ENCODE measurements at regions not wholly inside any gene's neighbourhood (a gene's known extent, or its start where the extent isn't known, plus 50 kb on each side); places are given as distances from the start of the nearest gene placed in this dataset.

DNA sequence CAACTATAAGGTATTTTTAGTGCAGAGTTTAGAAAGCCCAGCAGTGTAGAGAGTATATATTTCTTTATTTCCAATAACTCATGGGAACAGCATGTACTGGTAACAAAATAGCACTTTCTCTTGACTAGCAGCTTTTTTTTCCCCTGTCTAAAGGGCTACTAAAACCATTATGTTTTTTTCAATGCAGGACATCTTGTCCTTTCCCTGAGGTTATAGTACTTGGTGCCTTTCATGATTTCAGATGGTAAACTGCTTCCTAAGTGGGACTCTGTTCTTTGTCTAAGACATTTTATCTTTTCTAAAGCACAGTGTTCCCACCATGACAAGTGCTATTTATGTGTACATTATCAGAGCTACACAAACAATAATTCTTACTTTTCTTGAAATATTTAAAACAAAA is 122.3 kb downstream of the SLC24A2 start:
- Histone ChIP-seq H3K27me3 (replicated peaks; ENCODE audit: insufficient read depth, low read length) (no peaks in the 10 kb centered on the region), H3K9me2 (replicated peaks; ENCODE audit: insufficient read depth, low read length) (no peaks in the 10 kb centered on the region), H3K4me2 (ENCODE audit: low read depth, low read length) (no peak overlapping the region), H3K9ac (ENCODE audit: low read length) (no peak overlapping the region), H2AFZ (ENCODE audit: low read length) (no peak overlapping the region), H3K79me2 (ENCODE audit: low read length) (no peaks in the 10 kb centered on the region), H3F3A (ENCODE audit: insufficient read depth, low read length) (no peaks in the 10 kb centered on the region), H3K36me3 (replicated peaks; ENCODE audit: insufficient read depth, low read length) (no peaks in the 10 kb centered on the region), H3K4me3 (ENCODE audit: low read length) (no peak overlapping the region), H3K9me3 (replicated peaks; ENCODE audit: insufficient read depth, low read length) (no peaks in the 10 kb centered on the region), H3K4me1 (ENCODE audit: low read length) (peaks cover 4% of the 10 kb centered on the region; the same call in 1 of the 2 replicates), H4K20me1 (ENCODE audit: insufficient read depth, low read length) (no peaks in the 10 kb centered on the region), H3K27ac (ENCODE audit: low read length) (no peak overlapping the region)
- TF ChIP-seq EZH2phosphoT487 (IDR thresholded peaks at IDR 0.05; ENCODE audit: low read length) (no peak), EZH2 (optimal IDR thresholded peaks at IDR 0.05; ENCODE audit: low read depth, low read length) (no peak)
- TF ChIP-seq, protein P1, sequence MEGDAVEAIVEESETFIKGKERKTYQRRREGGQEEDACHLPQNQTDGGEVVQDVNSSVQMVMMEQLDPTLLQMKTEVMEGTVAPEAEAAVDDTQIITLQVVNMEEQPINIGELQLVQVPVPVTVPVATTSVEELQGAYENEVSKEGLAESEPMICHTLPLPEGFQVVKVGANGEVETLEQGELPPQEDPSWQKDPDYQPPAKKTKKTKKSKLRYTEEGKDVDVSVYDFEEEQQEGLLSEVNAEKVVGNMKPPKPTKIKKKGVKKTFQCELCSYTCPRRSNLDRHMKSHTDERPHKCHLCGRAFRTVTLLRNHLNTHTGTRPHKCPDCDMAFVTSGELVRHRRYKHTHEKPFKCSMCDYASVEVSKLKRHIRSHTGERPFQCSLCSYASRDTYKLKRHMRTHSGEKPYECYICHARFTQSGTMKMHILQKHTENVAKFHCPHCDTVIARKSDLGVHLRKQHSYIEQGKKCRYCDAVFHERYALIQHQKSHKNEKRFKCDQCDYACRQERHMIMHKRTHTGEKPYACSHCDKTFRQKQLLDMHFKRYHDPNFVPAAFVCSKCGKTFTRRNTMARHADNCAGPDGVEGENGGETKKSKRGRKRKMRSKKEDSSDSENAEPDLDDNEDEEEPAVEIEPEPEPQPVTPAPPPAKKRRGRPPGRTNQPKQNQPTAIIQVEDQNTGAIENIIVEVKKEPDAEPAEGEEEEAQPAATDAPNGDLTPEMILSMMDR (IDR thresholded peaks at IDR 0.05; ENCODE audit: low read length), result no peak
- no peak for DNase-seq

DNA sequence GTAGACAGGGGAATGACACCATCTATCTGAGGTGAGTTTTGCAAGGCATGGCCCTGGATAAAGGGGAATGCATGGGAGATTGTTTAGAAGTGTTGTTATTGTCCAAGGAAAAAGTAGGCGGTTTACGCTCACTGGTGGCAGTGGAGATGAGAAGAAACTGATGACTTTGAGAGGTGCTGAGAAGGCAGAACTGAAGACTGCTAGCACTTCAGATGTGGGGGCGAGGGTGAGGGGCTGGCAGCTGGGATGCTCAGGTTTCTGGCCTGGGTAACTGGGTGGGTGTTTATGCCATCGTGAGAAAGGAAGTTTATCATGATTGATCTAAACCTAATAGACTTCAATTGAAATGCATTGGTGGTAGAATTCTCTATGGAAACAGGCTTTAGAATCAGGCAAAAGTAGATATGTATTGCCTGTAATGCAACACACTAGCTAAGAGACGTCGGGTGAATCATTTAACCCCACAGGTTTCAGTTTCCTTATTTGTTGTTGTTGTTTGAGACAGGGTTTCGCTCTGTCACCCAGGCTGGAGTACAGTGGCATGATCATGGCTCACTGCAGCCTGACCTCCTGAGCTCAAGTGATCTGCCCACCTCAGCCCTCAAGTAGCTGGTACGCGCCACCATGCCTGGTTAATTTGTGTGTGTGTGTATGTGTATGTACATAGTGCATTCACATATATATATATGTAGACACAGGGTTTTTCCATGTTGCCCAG is 123.5 kb downstream of the SLC24A2 start:
- H3K4me2 ChIP-seq (ENCODE audit: low read depth, low read length), result 0 out of 2 replicates have a peak overlapping the region, but pooled peaks have one; percentile 27
- H3K4me1 ChIP-seq (ENCODE audit: low read length), result peaks cover 4% of the 10 kb centered on the region; the same call in 1 of the 2 replicates
- H3K9me3 ChIP-seq (replicated peaks; ENCODE audit: insufficient read depth, low read length), result no peaks in the 10 kb centered on the region
- no peaks in the 10 kb centered on the region for H3K27me3 ChIP-seq (replicated peaks; ENCODE audit: insufficient read depth, low read length)
- H3F3A ChIP-seq (ENCODE audit: insufficient read depth, low read length), result no peaks in the 10 kb centered on the region
- no peak overlapping the region for H2AFZ ChIP-seq (ENCODE audit: low read length)
- peak; percentile 42 for DNase-seq
- no peaks in the 10 kb centered on the region for H3K9me2 ChIP-seq (replicated peaks; ENCODE audit: insufficient read depth, low read length)
- H4K20me1 ChIP-seq (ENCODE audit: insufficient read depth, low read length), result no peaks in the 10 kb centered on the region
- no peaks in the 10 kb centered on the region for H3K79me2 ChIP-seq (ENCODE audit: low read length)
- peak overlapping the region; percentile 23; the same call in 1 of the 2 replicates for H3K27ac ChIP-seq (ENCODE audit: low read length)
- H3K4me3 ChIP-seq (ENCODE audit: low read length), result no peak overlapping the region
- no peaks in the 10 kb centered on the region for H3K36me3 ChIP-seq (replicated peaks; ENCODE audit: insufficient read depth, low read length)
- no peak overlapping the region for H3K9ac ChIP-seq (ENCODE audit: low read length)
- TF ChIP-seq EZH2 (optimal IDR thresholded peaks at IDR 0.05; ENCODE audit: low read depth, low read length) (no peak), EZH2phosphoT487 (IDR thresholded peaks at IDR 0.05; ENCODE audit: low read length) (no peak)
- TF ChIP-seq, protein P1 (IDR thresholded peaks at IDR 0.05; ENCODE audit: low read length), result no peak

DNA sequence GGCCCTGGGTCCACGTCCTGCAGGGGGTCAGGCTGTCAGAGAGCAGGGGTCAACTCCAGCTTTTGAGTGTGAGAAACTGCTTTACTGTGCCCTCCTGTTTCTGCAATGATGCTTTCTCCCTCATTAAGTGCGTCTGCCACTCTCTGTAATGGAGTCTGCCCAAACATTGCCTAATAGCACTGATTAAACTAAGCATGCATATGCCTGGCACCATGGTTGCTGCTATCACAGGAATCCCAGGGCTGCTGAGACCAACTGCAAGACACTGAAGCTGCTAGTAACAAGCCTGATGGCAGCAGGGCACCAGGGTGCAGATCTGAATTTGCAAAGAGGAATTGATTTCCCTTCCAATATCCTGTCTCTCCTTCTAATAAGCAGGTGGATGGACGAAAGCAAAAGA is 125.3 kb downstream of the SLC24A2 start:
- DNase-seq, result no peak
- no peaks in the 10 kb centered on the region for H4K20me1 ChIP-seq (ENCODE audit: insufficient read depth, low read length)
- H3K9me3 ChIP-seq (replicated peaks; ENCODE audit: insufficient read depth, low read length), result no peaks in the 10 kb centered on the region
- H3K4me2 ChIP-seq (ENCODE audit: low read depth, low read length), result no peak overlapping the region
- H3K27ac ChIP-seq (ENCODE audit: low read length), result no peak overlapping the region
- H3K27me3 ChIP-seq (replicated peaks; ENCODE audit: insufficient read depth, low read length), result no peaks in the 10 kb centered on the region
- no peaks in the 10 kb centered on the region for H3F3A ChIP-seq (ENCODE audit: insufficient read depth, low read length)
- H2AFZ ChIP-seq (ENCODE audit: low read length), result no peak overlapping the region
- no peaks in the 10 kb centered on the region for H3K79me2 ChIP-seq (ENCODE audit: low read length)
- H3K9me2 ChIP-seq (replicated peaks; ENCODE audit: insufficient read depth, low read length), result no peaks in the 10 kb centered on the region
- TF ChIP-seq EZH2phosphoT487 (IDR thresholded peaks at IDR 0.05; ENCODE audit: low read length) (no peak), EZH2 (optimal IDR thresholded peaks at IDR 0.05; ENCODE audit: low read depth, low read length) (no peak)
- TF ChIP-seq, protein P1 (IDR thresholded peaks at IDR 0.05; ENCODE audit: low read length), result no peak
- no peaks in the 10 kb centered on the region for H3K36me3 ChIP-seq (replicated peaks; ENCODE audit: insufficient read depth, low read length)
- peaks cover 4% of the 10 kb centered on the region; the same call in 1 of the 2 replicates for H3K4me1 ChIP-seq (ENCODE audit: low read length)
- H3K9ac ChIP-seq (ENCODE audit: low read length), result no peak overlapping the region
- no peak overlapping the region for H3K4me3 ChIP-seq (ENCODE audit: low read length)

Measured in MM.1S (cell line).